Caco-2 (cell line): ENCODE measurements at regions not wholly inside any gene's neighbourhood (a gene's known extent, or its start where the extent isn't known, plus 50 kb on each side); places are given as distances from the start of the nearest gene placed in this dataset.

Experiments used
- BruUV-seq: library from RNA; stranded (reverse); fragments of 400-500 nt; replicated peaks from 2 replicates; lab custom pipeline; 2021; lab: Mats Ljungman, UMichigan
- CTCF ChIA-PET: fragments of 300-600 bp; sonication (Branson Sonifier 250); formaldehyde crosslinking; loops from one replicate; lab custom pipeline; 2022; ENCODE audit warnings: antibody characterized with exemption; lab: Charles Lee
- POLR2A ChIA-PET: fragments of 300-600 bp; sonication (Branson Sonifier 250); formaldehyde crosslinking; loops from one replicate; lab custom pipeline; 2022; ENCODE audit warnings: antibody characterized with exemption; lab: Charles Lee
- DNase-seq, 2 experiments: peaks; one replicate each; pipeline versions ENCODE4 v3.0.0 to v3.0.0-alpha.2; 2020 to 2022
- H3K27me3 ChIP-seq: replicated peaks from 2 replicates; pipeline ENCODE4 v1.6.0; 2011; ENCODE audit warnings: low read length; ENCODE audit not compliant: control insufficient read depth, insufficient read depth
- H3K36me3 ChIP-seq: 2 replicates; pipeline ENCODE4 v1.5.1; 2011; ENCODE audit warnings: low read length; ENCODE audit not compliant: control insufficient read depth, insufficient read depth
- H3K4me1 ChIP-seq: fragments of 250-450 bp; sonication (Bioruptor Pico); 2 replicates; pipeline ENCODE4 v1.5.1; 2020; ENCODE audit warnings: mild to moderate bottlenecking
- H3K4me3 ChIP-seq: 2 replicates; pipeline ENCODE4 v1.5.1; 2011; ENCODE audit warnings: low read depth, mild to moderate bottlenecking, control low read depth, low read length
- H3K9me3 ChIP-seq: fragments of 250-450 bp; sonication (Bioruptor Pico); 2 replicates; pipeline ENCODE4 v1.5.1; 2020; ENCODE audit warnings: mild to moderate bottlenecking, moderate library complexity
- H3K27ac Mint-ChIP-seq: one replicate; pipeline ENCODE4 v1.8.0; 2022; ENCODE audit warnings: mixed read lengths; ENCODE audit not compliant: unreplicated experiment
- H3K27me3 Mint-ChIP-seq: one replicate; pipeline ENCODE4 v1.8.0; 2022; ENCODE audit warnings: mixed read lengths; ENCODE audit not compliant: insufficient read depth, unreplicated experiment
- H3K36me3 Mint-ChIP-seq: one replicate; pipeline ENCODE4 v1.8.0; 2022; ENCODE audit warnings: mild to moderate bottlenecking, mixed read lengths; ENCODE audit not compliant: insufficient read depth, unreplicated experiment
- H3K4me1 Mint-ChIP-seq: one replicate; pipeline ENCODE4 v1.8.0; 2022; ENCODE audit warnings: low read depth, mixed read lengths; ENCODE audit not compliant: unreplicated experiment
- H3K4me3 Mint-ChIP-seq: one replicate; pipeline ENCODE4 v1.8.0; 2022; ENCODE audit warnings: mild to moderate bottlenecking, moderate library complexity, mixed read lengths; ENCODE audit not compliant: unreplicated experiment
- H3K9me3 Mint-ChIP-seq: one replicate; pipeline ENCODE4 v1.8.0; 2022; ENCODE audit warnings: mixed read lengths; ENCODE audit not compliant: unreplicated experiment
- intact Hi-C: fragments of 100-400 bp; cut with micrococcal nuclease; formaldehyde crosslinking; loops from one replicate; pipeline ENCODE4 v1.10.0; 2022; ENCODE audit not compliant: unreplicated experiment
- TF ChIP-seq, protein P1 (sequence below), 2 experiments: fragments of 200-600 bp in 1 of 2; IDR thresholded peaks; 1 replicate in 1 of 2; 2 replicates in 1 of 2; pipeline versions ENCODE4 v1.5.1 to v1.8.0; 2011 to 2022; ENCODE audit warnings: antibody characterized with exemption in 1 of 2, control low read depth in 1 of 2, inconsistent platforms in 1 of 2, low read depth in 1 of 2, low read length in 1 of 2, mild to moderate bottlenecking in 1 of 2, moderate library complexity in 1 of 2; ENCODE audit not compliant: insufficient read depth in 1 of 2, severe bottlenecking in 1 of 2, unreplicated experiment in 1 of 2

DNA sequence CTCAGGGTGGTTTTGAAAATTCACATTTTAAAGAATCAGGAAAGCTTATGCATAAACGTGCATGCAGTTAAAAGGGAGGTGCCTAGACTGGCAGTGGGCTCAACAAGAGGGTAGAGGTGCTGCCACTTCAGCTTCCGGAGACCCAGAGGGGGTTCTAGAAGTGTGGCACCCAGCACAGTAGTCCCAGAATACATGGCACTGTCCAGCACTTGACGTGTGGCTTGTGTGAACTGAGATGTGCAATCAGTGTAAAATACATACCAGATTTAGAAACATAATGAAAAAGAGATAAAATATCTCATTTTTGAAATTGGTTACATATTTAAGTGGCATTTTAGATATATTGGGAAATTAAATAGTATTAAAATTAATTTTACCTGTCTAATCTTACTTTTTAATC, 89.3 kb downstream of the RIN2 start:
- H3K27me3 Mint-ChIP-seq = no peaks in the 10 kb centered on the region
- ChIA-PET CTCF (no interaction called here), POLR2A (no interaction called here)
- no peak overlapping the region for H3K27ac Mint-ChIP-seq
- intact Hi-C loops = no loop called here
- no peaks in the 10 kb centered on the region for H3K36me3 Mint-ChIP-seq
- H3K9me3 Mint-ChIP-seq = peaks cover 10% of the 10 kb centered on the region
- no peaks in the 10 kb centered on the region for H3K27me3 ChIP-seq
- no peaks in the 10 kb centered on the region for H3K36me3 ChIP-seq
- DNase-seq = no peak
- H3K4me1 ChIP-seq = no peaks in the 10 kb centered on the region
- H3K4me1 Mint-ChIP-seq = peaks cover 5% of the 10 kb centered on the region
- TF ChIP-seq, protein P1, sequence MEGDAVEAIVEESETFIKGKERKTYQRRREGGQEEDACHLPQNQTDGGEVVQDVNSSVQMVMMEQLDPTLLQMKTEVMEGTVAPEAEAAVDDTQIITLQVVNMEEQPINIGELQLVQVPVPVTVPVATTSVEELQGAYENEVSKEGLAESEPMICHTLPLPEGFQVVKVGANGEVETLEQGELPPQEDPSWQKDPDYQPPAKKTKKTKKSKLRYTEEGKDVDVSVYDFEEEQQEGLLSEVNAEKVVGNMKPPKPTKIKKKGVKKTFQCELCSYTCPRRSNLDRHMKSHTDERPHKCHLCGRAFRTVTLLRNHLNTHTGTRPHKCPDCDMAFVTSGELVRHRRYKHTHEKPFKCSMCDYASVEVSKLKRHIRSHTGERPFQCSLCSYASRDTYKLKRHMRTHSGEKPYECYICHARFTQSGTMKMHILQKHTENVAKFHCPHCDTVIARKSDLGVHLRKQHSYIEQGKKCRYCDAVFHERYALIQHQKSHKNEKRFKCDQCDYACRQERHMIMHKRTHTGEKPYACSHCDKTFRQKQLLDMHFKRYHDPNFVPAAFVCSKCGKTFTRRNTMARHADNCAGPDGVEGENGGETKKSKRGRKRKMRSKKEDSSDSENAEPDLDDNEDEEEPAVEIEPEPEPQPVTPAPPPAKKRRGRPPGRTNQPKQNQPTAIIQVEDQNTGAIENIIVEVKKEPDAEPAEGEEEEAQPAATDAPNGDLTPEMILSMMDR (IDR thresholded peaks at IDR 0.05; ENCODE audit: insufficient read depth in 1 of 2, low read depth in 1 of 2, low read length in 1 of 2, severe bottlenecking in 1 of 2, unreplicated experiment in 1 of 2) = no peak
- H3K9me3 ChIP-seq = 0 out of 2 replicates have a peak, but pooled peaks cover 3% of the 10 kb centered on the region
- no peak overlapping the region for H3K4me3 ChIP-seq
- no TSS peak for BruUV-seq
- no peak overlapping the region for H3K4me3 Mint-ChIP-seq

DNA sequence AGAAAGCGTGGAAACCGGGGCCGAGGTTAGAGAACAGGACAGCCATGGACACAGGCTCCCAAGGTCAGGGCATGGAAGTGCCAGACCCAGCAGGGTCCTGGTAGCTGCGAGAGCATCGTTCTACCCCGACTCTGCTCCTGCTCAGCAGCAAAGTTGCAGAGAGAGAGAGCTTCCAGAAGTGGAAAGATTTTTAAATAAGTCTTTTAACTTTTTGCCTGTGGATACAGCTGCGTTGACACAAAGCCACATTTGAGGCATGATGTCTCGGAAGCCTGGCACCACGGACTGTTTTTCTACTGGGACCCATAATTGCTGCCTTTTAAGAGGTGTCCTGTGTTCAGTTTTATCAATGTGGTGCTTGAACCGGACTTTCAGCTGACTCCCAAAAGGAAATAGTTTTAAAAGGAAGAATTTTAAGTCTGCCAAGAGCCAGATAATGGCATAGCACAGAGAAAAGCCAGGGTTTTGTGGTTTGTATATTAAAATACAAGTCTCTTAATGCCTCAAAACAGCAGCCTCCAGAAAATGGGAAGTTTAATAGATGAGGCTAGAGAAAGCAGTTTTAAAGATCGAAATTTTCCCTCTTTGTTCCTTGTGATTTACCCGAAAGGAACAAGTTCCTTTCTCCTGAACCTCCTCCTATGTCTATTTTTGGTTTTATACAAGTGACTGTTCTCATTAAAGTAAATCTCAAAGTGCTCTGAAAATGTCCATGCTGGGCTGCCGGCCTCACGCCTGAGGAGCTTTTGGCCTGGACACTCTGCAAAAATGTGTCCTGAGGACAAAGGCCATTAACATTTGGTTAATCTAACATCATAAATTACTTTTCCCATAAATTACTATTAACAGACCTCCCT, 91.5 kb downstream of the RIN2 start:
- Mint-ChIP-seq H3K9me3 (peaks cover 5% of the 10 kb centered on the region), H3K4me3 (no peak overlapping the region), H3K4me1 (peaks cover 5% of the 10 kb centered on the region), H3K36me3 (no peaks in the 10 kb centered on the region), H3K27ac (peak overlapping the region; percentile 35), H3K27me3 (no peaks in the 10 kb centered on the region)
- BruUV-seq = no TSS peak
- Histone ChIP-seq H3K4me3 (no peak overlapping the region), H3K9me3 (no peaks in the 10 kb centered on the region), H3K27me3 (no peaks in the 10 kb centered on the region), H3K36me3 (no peaks in the 10 kb centered on the region), H3K4me1 (no peaks in the 10 kb centered on the region)
- ChIA-PET POLR2A (no interaction called here), CTCF (no interaction called here)
- DNase-seq = no peak
- intact Hi-C loops = no loop called here
- TF ChIP-seq, protein P1 (IDR thresholded peaks at IDR 0.05; ENCODE audit: insufficient read depth in 1 of 2, low read depth in 1 of 2, low read length in 1 of 2, severe bottlenecking in 1 of 2, unreplicated experiment in 1 of 2) = no peak

DNA sequence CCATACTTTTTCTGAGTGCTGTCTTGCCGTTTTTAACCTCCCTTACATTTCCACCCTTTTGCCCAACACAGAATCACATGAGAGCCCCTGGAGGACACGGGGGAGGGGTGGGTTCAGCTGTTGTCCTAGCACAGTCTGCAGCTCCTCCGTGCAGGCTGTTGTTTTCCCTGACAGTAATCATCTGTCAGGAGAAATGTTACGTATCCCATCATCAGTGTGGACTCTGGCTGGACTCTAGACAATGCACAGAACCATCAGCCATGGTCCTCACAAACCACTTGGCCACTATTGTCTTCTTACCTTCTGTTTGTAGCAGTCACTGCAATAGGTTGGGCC, 92.1 kb downstream of the RIN2 start:
- no peaks in the 10 kb centered on the region for H3K36me3 ChIP-seq
- DNase-seq = no peak
- no peaks in the 10 kb centered on the region for H3K9me3 ChIP-seq
- no peaks in the 10 kb centered on the region for H3K4me1 ChIP-seq
- intact Hi-C loops = no loop called here
- no peak overlapping the region for H3K4me3 Mint-ChIP-seq
- BruUV-seq = no TSS peak
- TF ChIP-seq, protein P1 (IDR thresholded peaks at IDR 0.05; ENCODE audit: insufficient read depth in 1 of 2, low read depth in 1 of 2, low read length in 1 of 2, severe bottlenecking in 1 of 2, unreplicated experiment in 1 of 2) = no peak
- H3K36me3 Mint-ChIP-seq = no peaks in the 10 kb centered on the region
- no peaks in the 10 kb centered on the region for H3K9me3 Mint-ChIP-seq
- no peak overlapping the region for H3K4me3 ChIP-seq
- peaks cover 5% of the 10 kb centered on the region for H3K4me1 Mint-ChIP-seq
- no peaks in the 10 kb centered on the region for H3K27me3 Mint-ChIP-seq
- ChIA-PET CTCF (no interaction called here), POLR2A (no interaction called here)
- H3K27ac Mint-ChIP-seq = no peak overlapping the region
- H3K27me3 ChIP-seq = no peaks in the 10 kb centered on the region
